ENCODE measurements at regions not wholly inside any gene's neighbourhood (a gene's known extent, or its start where the extent isn't known, plus 50 kb on each side); places are given as distances from the start of the nearest gene placed in this dataset.

- Histone ChIP-seq H3K9me3 (ENCODE audit: low read depth) (no peaks in the 10 kb centered on the region), H3K36me3 (replicated peaks; ENCODE audit: insufficient read depth, low read depth) (no peaks in the 10 kb centered on the region), H3K4me3 (no peak overlapping the region), H2AFZ (no peak overlapping the region), H3K4me2 (no peak overlapping the region), H3K79me2 (no peaks in the 10 kb centered on the region), H4K20me1 (ENCODE audit: insufficient read depth, poor library complexity, severe bottlenecking) (no peaks in the 10 kb centered on the region), H3K9me2 (replicated peaks; ENCODE audit: insufficient read depth) (no peaks in the 10 kb centered on the region), H3K27ac (no peak overlapping the region), H3K27me3 (no peaks in the 10 kb centered on the region), H3K4me1 (ENCODE audit: insufficient read depth) (no peaks in the 10 kb centered on the region)
- no peak for TF ChIP-seq CTCF (IDR thresholded peaks at IDR 0.05; ENCODE audit: poor library complexity)
- TF ChIP-seq EZH2 (IDR thresholded peaks at IDR 0.05; ENCODE audit: borderline replicate concordance) = no peak
- TF ChIP-seq EZH2phosphoT487 (IDR thresholded peaks at IDR 0.05; ENCODE audit: low read depth, severe bottlenecking, unreplicated experiment) = no peak
- no peak for DNase-seq (ENCODE audit: low spot score)
- WGBS (ENCODE audit: low lambda C conversion rate, missing lambda C conversion rate) = 68% methylated on average over 1 of the region's 1 CpG
Measured at GRCh38 chr2:153811516-153811915, 60.2 kb upstream of the GALNT13 start.

- no peaks in the 10 kb centered on the region for H3K27me3 ChIP-seq
- no peaks in the 10 kb centered on the region for H3K9me2 ChIP-seq (replicated peaks; ENCODE audit: insufficient read depth)
- WGBS (ENCODE audit: low lambda C conversion rate, missing lambda C conversion rate) = 22% methylated on average over 1 of the region's 1 CpG
- no peaks in the 10 kb centered on the region for H3K9me3 ChIP-seq (ENCODE audit: low read depth)
- no peak for DNase-seq (ENCODE audit: low spot score)
- no peak overlapping the region for H3K4me2 ChIP-seq
- H4K20me1 ChIP-seq (ENCODE audit: insufficient read depth, poor library complexity, severe bottlenecking) = no peaks in the 10 kb centered on the region
- TF ChIP-seq EZH2 (IDR thresholded peaks at IDR 0.05; ENCODE audit: borderline replicate concordance) (no peak), CTCF (IDR thresholded peaks at IDR 0.05; ENCODE audit: poor library complexity) (no peak), EZH2phosphoT487 (IDR thresholded peaks at IDR 0.05; ENCODE audit: low read depth, severe bottlenecking, unreplicated experiment) (no peak)
- no peak overlapping the region for H3K27ac ChIP-seq
- no peaks in the 10 kb centered on the region for H3K79me2 ChIP-seq
- H3K4me3 ChIP-seq = no peak overlapping the region
- H2AFZ ChIP-seq = no peak overlapping the region
- H3K4me1 ChIP-seq (ENCODE audit: insufficient read depth) = no peaks in the 10 kb centered on the region
- H3K36me3 ChIP-seq (replicated peaks; ENCODE audit: insufficient read depth, low read depth) = no peaks in the 10 kb centered on the region
Measured at GRCh38 chr2:153812632-153813031, 59.1 kb upstream of the GALNT13 start.

- H3K4me2 ChIP-seq = no peak overlapping the region
- DNase-seq (ENCODE audit: low spot score) = no peak
- no peaks in the 10 kb centered on the region for H3K79me2 ChIP-seq
- TF ChIP-seq EZH2 (IDR thresholded peaks at IDR 0.05; ENCODE audit: borderline replicate concordance) = no peak
- no peak for TF ChIP-seq EZH2phosphoT487 (IDR thresholded peaks at IDR 0.05; ENCODE audit: low read depth, severe bottlenecking, unreplicated experiment)
- no peak for TF ChIP-seq CTCF (IDR thresholded peaks at IDR 0.05; ENCODE audit: poor library complexity)
- H3K36me3 ChIP-seq (replicated peaks; ENCODE audit: insufficient read depth, low read depth) = no peaks in the 10 kb centered on the region
- H3K27ac ChIP-seq = no peak overlapping the region
- H3K4me1 ChIP-seq (ENCODE audit: insufficient read depth) = no peaks in the 10 kb centered on the region
- no peak overlapping the region for H3K4me3 ChIP-seq
- no peaks in the 10 kb centered on the region for H4K20me1 ChIP-seq (ENCODE audit: insufficient read depth, poor library complexity, severe bottlenecking)
- no peaks in the 10 kb centered on the region for H3K9me2 ChIP-seq (replicated peaks; ENCODE audit: insufficient read depth)
- H3K9me3 ChIP-seq (ENCODE audit: low read depth) = no peaks in the 10 kb centered on the region
- WGBS (ENCODE audit: low lambda C conversion rate, missing lambda C conversion rate) = 75% methylated on average over 6 of the region's 6 CpGs
- no peaks in the 10 kb centered on the region for H3K27me3 ChIP-seq
- no peak overlapping the region for H2AFZ ChIP-seq
Measured at GRCh38 chr2:153818242-153818641, 53.5 kb upstream of the GALNT13 start.

- Histone ChIP-seq H3K36me3 (replicated peaks; ENCODE audit: insufficient read depth, low read depth) (no peaks in the 10 kb centered on the region), H3K9me3 (ENCODE audit: low read depth) (no peaks in the 10 kb centered on the region), H4K20me1 (ENCODE audit: insufficient read depth, poor library complexity, severe bottlenecking) (no peaks in the 10 kb centered on the region), H3K9me2 (replicated peaks; ENCODE audit: insufficient read depth) (no peaks in the 10 kb centered on the region), H3K27ac (no peak overlapping the region), H3K4me1 (ENCODE audit: insufficient read depth) (no peaks in the 10 kb centered on the region), H3K27me3 (no peaks in the 10 kb centered on the region), H3K4me2 (no peak overlapping the region), H3K4me3 (no peak overlapping the region), H2AFZ (no peak overlapping the region), H3K79me2 (no peaks in the 10 kb centered on the region)
- no peak for TF ChIP-seq EZH2phosphoT487 (IDR thresholded peaks at IDR 0.05; ENCODE audit: low read depth, severe bottlenecking, unreplicated experiment)
- no peak for TF ChIP-seq CTCF (IDR thresholded peaks at IDR 0.05; ENCODE audit: poor library complexity)
- WGBS (ENCODE audit: low lambda C conversion rate, missing lambda C conversion rate) = 93% methylated on average over 1 of the region's 1 CpG
- DNase-seq (ENCODE audit: low spot score) = no peak
Measured at GRCh38 chr2:153819074-153819473, 52.6 kb upstream of the GALNT13 start.
